HG03354 (cell line): ENCODE measurements at regions not wholly inside any gene's neighbourhood (a gene's known extent, or its start where the extent isn't known, plus 50 kb on each side); places are given as distances from the start of the nearest gene placed in this dataset.
A peak's percentile ranks its signal among the peaks of the same experiment; 100 is the strongest.
"Not testable (repeated sequence)": the region's sequence is repeated elsewhere in the genome, so short reads cannot be mapped to it uniquely, and the experiment has no call there.

Experiments used
- ATAC-seq: cut with Tn5 transposase; IDR thresholded peaks from one replicate; pipeline ENCODE4 v1.9.1; 2021; ENCODE audit warnings: mild to moderate bottlenecking; ENCODE audit not compliant: unreplicated experiment, poor library complexity, severe bottlenecking

DNA sequence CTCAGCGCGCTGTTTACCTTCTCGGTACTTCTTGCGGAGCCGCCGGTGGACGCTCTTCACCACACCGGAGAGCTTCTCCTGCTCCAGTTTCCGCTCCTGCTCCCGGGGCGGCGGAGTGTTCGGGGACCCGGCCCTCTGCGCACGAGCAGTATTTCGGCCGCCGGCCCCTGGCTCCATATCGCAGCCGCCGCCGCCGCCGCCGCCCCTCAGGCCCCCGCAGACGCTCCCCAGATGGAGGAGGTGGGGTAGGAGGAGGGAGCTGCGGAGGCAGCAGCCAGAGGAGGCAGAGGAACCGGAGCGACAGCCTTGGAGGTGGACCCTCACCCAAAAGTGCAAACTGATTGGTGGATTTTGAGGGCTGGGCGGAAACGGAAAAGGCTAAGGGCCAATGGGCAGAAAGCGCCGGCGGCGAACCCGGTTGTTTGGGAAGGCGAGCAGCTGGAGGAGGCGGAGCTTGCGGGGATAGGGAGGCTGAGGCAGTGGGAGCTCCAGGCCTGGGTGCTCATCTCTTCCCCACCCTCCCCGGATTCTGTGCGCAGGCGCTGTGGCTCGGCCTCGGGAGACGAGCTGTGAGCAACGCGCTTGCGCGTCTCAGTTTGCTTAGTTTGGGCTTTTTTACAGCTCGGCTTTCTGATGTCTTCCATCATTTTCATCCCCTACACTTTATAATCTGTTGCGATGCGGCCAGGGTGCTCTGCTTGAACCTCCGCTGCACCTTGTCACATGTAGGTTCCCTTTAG lies 146.9 kb downstream of the GPR85 start:
- ATAC-seq, result peak; percentile 96

DNA sequence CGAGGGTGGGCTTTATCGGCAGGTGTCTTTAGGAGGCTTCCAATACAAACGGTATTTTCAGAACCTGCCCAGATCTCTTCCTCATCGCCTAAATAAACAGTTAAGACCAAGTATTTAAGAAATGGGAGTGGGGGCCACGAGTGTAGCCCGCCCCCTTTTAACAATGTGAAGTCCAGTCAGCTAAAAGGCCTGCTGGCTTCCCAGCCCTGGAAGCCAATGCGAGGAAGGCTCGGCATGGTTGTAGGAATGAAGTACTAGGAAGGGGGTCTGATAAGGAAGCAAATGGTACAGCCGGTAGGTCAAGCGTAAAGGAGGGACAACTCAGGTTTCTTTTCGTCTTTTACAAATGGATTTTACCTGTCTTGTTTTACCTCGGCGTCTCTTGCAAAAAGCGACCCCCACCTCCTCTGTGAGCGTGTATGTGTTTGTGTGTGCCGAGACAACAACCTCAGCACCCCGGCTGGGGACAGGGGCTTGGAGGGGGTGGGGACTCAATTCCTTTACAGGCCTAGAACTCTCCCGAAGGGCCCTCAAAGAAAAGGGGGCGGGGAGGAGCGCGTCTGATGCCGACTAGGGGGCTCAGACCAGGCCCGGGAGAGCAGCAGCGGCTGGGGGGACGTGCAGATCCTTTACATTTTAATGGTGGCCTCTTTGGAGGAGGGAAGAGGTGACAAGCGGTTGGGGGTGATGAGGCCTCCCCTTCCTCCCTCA lies 147.6 kb downstream of the GPR85 start:
- peak; percentile 20 for ATAC-seq

DNA sequence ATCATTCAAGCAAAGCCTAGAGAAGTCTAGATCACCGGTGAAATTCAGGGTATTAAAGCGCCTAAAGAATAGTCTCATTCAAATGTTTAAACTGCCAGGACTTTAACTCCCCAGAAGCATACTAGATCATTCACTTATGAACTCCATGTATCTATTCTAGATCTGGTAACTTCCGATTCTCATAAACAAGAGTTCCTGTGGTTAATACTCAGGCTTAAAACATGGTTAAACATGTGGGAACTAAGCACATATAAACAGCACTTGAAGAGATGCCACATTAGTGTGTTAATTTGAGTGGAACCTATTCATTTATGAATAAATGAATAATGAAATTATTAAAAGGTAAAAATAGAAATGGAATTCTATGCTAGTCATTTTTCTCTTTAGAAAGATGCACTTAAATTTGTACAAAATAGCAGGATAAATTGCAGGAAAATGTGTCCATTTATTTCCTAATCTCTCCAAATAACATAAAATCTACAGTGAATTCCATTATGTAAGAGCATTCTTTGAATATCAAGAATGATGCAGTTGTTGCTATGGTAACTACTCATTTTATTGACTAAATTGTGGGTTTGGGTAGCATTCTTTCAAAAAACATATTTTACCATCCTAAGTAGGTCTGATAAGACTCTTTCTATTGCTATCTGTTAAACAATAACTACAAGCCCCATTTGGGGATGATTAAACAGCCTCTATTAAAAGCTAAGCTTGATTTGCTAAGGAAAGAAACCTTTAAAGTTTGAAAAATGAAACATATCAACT lies 147.6 kb upstream of the TMEM168 start:
- no peak for ATAC-seq

DNA sequence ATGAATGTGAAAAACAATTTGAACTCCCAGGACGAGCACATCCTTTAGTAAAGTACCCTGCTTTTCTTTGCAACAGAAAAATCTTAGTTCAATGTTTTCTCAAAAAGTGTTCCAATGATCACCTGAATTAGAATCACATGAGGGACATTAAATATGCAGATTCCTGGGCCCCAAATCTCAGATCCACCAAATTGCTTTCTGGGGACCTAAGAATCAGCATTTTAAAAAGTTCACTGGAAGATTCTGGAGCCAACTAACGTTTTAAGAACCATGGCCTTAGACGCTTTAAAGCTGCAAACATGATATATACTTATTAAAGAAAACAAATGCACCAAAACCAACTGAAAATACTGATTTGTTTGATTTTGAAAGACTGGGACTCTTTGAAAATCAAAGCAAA lies 143.4 kb upstream of the TMEM168 start:
- no peak for ATAC-seq

DNA sequence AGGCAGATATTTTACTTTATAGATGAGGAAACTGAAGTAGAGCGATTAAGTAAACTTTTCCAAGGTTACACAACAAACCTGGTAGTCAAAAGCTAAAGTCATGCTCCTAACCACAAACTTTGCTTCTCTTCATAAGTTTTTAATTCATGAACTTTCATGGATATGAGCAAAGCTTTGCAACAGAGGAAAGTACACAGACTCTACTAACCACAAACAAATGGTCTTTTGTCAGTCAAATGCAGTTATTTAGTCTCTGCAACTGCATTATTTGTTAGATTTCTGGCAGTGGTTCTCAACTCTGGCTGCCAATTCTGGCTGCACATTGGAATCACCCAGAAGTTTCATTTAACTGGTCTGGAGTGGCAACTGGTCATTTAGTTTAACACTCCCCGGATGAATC lies 140.6 kb upstream of the TMEM168 start:
- no peak for ATAC-seq

DNA sequence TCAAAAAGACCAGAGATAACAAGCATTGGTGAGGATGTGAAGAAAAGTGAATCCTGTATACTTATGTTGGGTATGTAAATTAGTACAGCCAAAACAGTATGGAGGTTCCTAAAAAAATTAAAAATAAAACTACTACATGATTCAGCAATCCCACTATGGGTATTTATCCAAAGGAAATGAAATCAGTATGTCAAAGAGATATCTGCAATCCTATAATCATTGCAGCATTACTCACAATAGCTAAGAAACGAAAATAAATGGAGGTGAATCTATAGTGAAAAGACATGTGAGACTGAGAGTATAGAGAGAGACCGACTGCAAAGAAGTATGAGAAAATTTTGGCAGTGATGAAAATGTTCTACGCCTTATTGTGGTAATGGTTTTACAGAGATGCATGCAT lies 139.2 kb upstream of the TMEM168 start:
- no peak for ATAC-seq

DNA sequence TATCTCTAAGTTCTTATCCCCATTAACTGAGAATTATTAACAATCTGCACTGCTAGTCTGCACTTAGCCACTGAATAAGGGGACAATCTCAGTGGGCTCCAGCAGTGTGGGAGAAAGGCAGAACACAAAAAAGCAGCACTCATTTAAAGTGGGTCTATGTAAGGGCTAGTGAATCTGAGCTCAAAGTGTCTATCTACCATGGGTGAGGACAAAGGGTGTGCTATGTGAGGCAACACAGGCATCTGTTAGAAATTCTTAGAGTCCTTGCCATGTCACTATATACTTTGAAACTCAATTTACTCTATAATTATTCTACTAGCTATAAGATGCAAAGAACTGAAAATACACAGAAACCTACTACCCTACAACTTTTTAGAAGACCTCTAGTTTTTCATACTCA lies 135.8 kb upstream of the TMEM168 start:
- no peak for ATAC-seq

DNA sequence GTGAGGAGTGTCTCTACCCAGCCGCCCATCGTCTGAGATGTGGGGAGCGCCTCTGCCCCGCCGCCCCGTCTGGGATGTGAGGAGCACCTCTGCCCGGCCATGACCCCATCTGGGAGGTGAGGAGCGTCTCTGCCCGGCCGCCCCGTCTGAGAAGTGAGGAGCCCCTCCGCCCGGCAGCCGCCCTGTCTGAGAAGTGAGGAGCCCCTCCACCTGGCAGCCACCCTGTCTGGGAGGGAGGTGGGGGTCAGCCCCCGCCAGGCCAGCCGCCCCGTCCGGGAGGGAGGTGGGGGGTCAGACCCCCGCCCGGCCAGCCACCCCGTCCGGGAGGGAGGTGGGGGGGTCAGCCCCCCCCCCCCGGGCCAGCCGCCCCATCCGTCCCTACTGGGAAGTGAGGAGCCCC lies 132.4 kb upstream of the TMEM168 start:
- not testable (repeated sequence) for ATAC-seq

DNA sequence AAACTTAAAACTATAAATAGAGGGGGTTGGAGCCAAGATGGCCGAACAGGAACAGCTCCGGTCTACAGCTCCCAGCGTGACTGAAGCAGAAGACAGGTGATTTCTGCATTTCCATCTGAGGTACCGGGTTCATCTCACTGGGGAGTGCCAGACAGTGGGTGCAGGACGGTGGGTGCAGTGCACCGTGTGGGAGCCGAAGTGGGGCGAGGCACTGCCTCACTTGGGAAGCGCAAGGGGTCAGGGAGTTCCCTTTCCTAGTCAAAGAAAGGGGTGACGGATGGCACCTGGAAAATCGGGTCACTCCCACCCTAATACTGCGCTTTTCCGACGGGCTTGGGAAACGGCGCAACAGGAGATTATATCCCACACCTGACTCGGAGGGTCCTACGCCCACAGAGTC lies 126.2 kb upstream of the TMEM168 start:
- not testable (repeated sequence) for ATAC-seq

DNA sequence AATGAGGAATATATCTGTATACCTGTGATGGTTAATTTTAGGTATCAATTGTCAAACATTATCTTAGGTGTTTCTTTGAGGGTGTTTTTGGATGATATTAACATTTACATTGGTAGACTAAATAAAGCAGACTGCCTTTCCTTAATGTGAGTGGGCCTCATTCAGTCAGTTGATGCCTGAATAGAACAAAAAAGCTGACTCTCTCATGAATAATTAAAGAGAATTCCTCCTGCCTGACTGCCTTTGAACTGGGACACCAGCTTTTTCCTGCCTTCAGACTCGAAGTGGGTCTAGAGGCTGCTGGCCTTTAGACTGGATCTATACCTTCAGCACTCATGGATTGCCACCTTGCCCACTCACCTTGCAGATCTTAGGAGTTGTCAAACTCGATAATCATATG lies 117.9 kb upstream of the TMEM168 start:
- no peak for ATAC-seq

DNA sequence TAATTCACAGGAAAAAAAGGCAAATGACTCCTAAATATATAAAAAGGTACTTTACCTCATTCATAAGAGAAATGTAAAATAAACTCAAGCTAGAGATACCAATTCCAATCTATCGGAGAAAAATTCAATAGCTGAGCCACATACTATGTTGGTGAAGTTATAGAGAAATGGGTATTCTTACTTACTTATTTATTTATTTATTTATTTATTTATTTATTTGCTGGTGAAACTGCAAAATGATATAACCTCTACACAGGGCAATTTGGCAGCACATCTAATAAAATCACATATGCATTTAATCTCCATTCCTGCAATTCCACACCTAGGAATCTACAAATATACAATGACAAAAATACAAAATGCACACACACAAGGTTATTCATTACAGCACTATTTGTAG lies 117.5 kb upstream of the TMEM168 start:
- no peak for ATAC-seq

DNA sequence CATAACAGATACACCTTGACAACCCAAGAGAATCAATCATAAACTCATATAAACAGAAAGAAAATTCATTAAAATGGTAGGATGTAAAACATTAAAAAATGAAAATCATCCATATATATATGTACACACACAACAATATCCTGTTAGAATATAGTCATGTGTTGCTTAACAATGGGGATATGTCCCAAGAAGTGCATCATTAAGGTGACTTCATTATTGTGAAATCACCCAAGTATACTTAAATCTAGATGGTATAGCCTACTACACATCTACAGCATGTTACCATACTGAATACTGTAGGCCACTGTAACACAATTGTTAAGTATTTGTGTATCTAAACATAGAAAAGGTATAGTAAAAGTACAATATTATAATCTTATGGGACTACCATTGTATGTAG lies 115.8 kb upstream of the TMEM168 start:
- no peak for ATAC-seq

DNA sequence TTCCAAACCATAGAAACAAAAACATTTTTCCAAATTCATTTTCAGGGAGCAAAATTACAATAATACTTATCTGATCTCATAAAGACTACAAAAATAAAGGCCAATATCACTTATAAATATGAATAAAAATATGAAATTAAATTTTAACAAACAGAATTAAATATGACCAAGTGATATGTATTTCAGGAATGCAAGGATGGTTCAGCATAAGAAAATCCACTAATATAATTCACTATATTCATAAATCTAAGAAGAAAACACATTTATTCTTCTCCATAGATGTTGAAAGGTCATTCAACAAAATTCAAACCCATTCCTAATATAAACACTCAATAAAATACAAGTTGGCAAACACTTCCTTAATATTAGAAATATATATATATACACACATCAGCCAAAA lies 115.2 kb upstream of the TMEM168 start:
- no peak for ATAC-seq

DNA sequence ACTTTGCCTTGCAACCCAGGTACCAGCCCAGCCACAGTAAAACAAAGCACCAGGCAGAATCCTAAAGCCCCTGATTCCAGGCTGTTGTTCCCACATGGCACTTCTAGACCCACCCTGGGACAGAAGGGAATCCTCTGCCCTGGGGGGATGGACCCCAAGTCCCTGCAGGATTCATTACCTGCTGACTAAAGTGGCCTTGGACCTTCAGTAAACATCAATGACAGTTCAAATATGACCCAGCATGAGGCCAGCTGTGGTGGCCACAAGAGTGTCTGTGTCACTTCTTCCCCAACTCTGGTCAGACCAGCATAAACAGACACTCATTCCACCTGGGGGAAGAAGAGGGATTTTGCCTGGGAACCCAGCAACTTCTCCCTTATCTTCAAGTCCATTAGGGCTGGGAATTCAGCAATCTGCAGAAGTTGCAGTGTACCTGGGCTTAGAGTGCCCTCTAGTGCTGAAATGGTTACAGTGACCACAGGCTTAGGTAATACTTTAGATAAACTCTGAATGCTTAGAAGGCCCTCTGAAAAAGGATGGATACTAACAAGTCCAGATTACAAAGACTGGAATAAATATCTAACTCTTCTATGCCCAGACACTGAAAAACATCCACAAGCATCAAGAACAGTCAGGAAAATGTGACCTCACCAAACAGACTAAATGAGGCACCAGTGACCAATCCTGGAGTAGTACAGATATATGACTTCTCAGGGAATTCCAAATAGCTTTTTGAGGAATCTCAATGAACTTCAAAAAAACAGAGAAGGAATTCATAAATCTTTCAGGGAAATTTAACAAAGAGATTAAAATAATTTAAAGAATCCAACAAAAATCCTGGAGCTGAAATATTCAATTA lies 108.5 kb upstream of the TMEM168 start:
- peak; percentile 94 for ATAC-seq

DNA sequence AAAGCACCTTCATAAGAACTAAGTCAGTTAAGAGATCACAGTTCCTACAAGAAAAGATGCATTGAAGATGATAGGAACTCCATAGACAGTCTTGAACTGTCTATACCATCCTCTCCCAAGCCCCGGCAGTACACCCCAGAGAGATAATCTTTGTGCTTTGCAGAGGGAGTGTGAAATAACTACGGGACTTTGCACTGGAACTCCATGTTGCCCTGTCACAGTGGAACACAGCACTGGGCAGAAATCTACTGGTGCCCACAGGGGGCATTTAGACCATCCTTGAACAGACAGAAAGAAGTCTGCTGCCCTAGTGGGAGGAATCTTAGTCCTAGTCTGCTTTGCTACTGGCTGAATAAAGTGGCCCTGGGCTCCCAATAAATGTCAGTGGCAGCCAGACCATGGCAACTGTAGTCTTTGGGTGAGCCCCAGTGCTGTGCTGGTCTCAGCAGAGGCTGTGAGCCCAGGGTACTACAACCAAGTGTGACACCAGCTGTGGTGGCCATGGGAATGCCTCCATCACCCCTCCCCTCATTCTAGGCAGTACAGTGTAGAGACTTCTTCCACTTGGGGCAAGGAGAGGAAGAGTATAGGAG lies 107.7 kb upstream of the TMEM168 start:
- ATAC-seq, result peak; percentile 12

DNA sequence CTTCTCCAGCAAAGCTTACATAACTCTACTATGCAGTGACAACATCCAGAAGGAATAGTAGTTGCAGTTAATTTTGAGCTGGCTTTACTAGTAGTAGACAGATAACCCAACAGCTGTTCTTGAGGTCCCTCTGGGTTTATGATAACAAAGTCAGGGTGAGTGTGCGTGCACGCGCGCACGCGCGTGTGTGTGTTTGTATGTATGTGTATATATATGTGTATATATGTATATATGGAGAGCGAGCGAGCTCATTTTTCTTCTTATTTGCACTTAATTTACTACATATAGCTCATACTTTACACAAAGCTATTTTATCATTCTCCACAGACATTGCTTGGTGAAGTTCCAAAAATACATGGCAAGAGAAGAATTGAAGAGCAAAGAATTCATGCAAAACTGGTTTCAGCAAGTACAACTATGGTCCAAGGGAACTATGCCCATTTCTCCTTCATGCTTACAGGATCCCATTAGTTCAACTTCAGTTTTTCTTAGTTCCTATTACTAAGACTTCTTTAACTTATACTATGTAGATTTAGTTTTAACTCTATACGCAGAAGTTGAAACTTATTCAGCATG lies 105.9 kb upstream of the TMEM168 start:
- ATAC-seq, result no peak

DNA sequence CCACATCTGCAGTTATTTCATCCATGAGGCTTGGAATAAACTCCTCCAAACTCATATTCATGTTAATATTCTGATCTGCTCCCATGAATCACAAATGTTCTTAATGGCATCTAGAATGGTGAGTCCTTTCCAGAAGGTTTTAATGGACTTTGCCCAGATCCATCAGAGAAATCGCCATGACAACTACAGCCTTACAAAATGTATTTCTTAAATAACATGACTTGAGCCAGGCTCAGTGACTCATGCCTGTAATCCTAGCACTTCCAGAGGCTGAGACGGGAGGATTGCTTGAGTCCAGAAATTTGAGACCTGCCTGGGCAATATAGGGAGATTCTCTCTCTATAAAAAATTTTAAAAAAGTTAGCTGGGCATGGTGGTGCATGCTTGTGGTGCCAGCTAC lies 102.1 kb upstream of the TMEM168 start:
- ATAC-seq, result no peak

DNA sequence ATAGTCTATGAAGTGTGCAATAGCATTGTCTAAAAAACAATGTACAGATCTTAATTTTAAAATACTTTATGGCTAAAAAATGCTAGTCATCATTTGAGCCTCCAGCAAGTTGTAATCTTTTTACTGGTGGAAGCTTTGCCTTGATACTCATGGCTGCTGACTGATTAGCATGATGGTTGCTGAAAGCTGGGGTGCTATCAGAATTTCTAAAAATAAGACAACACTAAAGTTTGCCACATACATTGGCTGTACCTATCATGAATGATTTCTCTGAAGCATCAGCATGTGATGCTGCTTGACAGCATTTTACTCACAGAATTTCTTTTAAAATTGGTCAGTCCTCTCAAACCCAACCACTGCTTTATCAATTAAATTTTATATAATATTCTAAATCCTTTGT lies 101.5 kb upstream of the TMEM168 start:
- ATAC-seq, result no peak

DNA sequence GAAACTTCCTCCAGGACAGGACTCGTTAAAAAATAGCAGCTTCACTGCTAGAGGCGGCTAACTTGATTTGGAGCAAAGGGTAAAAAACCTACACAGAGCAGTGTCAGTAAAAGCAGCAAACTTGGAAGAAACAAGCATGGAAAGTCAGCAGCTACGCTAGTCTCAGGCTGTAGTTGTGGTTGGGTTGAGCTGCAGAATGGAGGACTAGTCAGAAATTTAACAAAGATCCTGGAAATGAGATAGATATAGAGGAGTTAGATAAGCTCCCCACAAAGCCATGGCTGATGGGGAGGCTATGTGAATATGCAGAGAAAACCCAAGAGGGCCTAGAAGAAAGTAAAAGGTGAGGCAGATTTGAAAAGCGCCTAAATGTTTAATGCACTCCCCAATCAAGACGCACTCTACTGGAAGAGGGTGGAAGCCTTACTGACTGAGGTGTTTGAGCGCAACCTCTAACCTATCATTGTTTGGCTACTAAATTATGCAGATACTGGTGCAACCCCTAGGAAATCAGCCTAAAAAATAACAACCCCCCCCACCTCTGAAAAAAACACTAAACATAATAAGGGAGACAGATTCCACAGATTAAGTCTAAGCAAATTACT lies 99.7 kb upstream of the TMEM168 start:
- no peak for ATAC-seq
